22Rv1 (cell line): ENCODE measurements at regions not wholly inside any gene's neighbourhood (a gene's known extent, or its start where the extent isn't known, plus 50 kb on each side); places are given as distances from the start of the nearest gene placed in this dataset.

Source experiments
- CTCF ChIP-seq: fragments of 450-650 bp; IDR thresholded peaks from 2 replicates; pipeline ENCODE4 v1.5.1; 2017; ENCODE audit warnings: mild to moderate bottlenecking
- ZFX ChIP-seq: fragments of 450-650 bp; IDR thresholded peaks from 2 replicates; pipeline ENCODE4 v1.6.1; 2017; ENCODE audit warnings: antibody characterized with exemption, borderline replicate concordance

GRCh38 chr12:129987841-129988240 is 84.0 kb upstream of the TMEM132D start:
- TF ChIP-seq CTCF: no peak
- no peak for TF ChIP-seq ZFX
